HG03378 (cell line): ENCODE measurements at regions not wholly inside any gene's neighbourhood (a gene's known extent, or its start where the extent isn't known, plus 50 kb on each side); places are given as distances from the start of the nearest gene placed in this dataset.

ENCODE experiments used
- ATAC-seq: cut with Tn5 transposase; IDR thresholded peaks from one replicate; pipeline ENCODE4 v1.9.1; 2021; ENCODE audit warnings: mild to moderate bottlenecking, moderate library complexity; ENCODE audit not compliant: unreplicated experiment

GRCh38 chr1:164953098-164953497 is 394.1 kb downstream of the PBX1 start:
- ATAC-seq = no peak

- no peak for ATAC-seq
These were observed 392.5 kb downstream of the PBX1 start for GRCh38 chr1:164951508-164951907.

GRCh38 chr1:164950541-164950986 is 391.6 kb downstream of the PBX1 start:
- no peak for ATAC-seq

- ATAC-seq = no peak
These were observed 390.9 kb downstream of the PBX1 start for GRCh38 chr1:164949771-164950471.

- ATAC-seq = no peak
These were observed 389.1 kb downstream of the PBX1 start for GRCh38 chr1:164948101-164948500.

- ATAC-seq = no peak
These were observed 378.3 kb downstream of the PBX1 start for GRCh38 chr1:164937291-164937690.

GRCh38 chr1:164932580-164932979 is 373.6 kb downstream of the PBX1 start:
- no peak for ATAC-seq

- ATAC-seq = no peak
These were observed 371.8 kb downstream of the PBX1 start for GRCh38 chr1:164930833-164931232.

- ATAC-seq = no peak
These were observed 371.3 kb downstream of the PBX1 start for GRCh38 chr1:164930241-164930640.

GRCh38 chr1:164928232-164928812 is 369.3 kb downstream of the PBX1 start:
- ATAC-seq = no peak

- no peak for ATAC-seq
These were observed 367.1 kb downstream of the PBX1 start for GRCh38 chr1:164926107-164926506.

- ATAC-seq = no peak
These were observed 363.6 kb downstream of the PBX1 start for GRCh38 chr1:164922585-164922984.

GRCh38 chr1:164921493-164921892 is 362.5 kb downstream of the PBX1 start:
- no peak for ATAC-seq

- no peak for ATAC-seq
These were observed 359.2 kb downstream of the PBX1 start for GRCh38 chr1:164918140-164918539.

- ATAC-seq = no peak
These were observed 355.2 kb downstream of the PBX1 start for GRCh38 chr1:164914208-164914607.

GRCh38 chr1:164912290-164912689 is 353.3 kb downstream of the PBX1 start:
- no peak for ATAC-seq

- ATAC-seq = no peak
These were observed 351.7 kb downstream of the PBX1 start for GRCh38 chr1:164910671-164911070.

GRCh38 chr1:164907666-164908065 is 348.7 kb downstream of the PBX1 start:
- ATAC-seq = no peak

- ATAC-seq = no peak
These were observed 346.9 kb downstream of the PBX1 start for GRCh38 chr1:164905869-164906268.

- ATAC-seq = no peak
These were observed 343.5 kb downstream of the PBX1 start for GRCh38 chr1:164902491-164902890.
